OCI-LY7 (cell line): ENCODE measurements at regions not wholly inside any gene's neighbourhood (a gene's known extent, or its start where the extent isn't known, plus 50 kb on each side); places are given as distances from the start of the nearest gene placed in this dataset.

Source experiments
- CTCF ChIP-seq: fragments of 200-600 bp; sonication (generic); conservative IDR thresholded peaks from 2 replicates; pipeline ENCODE4 v1.5.1; 2014; ENCODE audit warnings: mild to moderate bottlenecking, antibody characterized with exemption, low read length, moderate library complexity, mixed read lengths
- EZH2phosphoT487 ChIP-seq: fragments of 200-600 bp; sonication (generic); IDR thresholded peaks from 2 replicates; pipeline ENCODE4 v1.6.1; 2018; ENCODE audit warnings: low read depth, borderline replicate concordance, mild to moderate bottlenecking, mixed run types, antibody characterized with exemption, low read length, moderate library complexity, mixed read lengths

- TF ChIP-seq CTCF: no peak
- TF ChIP-seq EZH2phosphoT487: no peak
These were observed 511.4 kb upstream of the CBLB start for GRCh38 chr3:106380232-106380631.
